ENCODE measurements at regions not wholly inside any gene's neighbourhood (a gene's known extent, or its start where the extent isn't known, plus 50 kb on each side); places are given as distances from the start of the nearest gene placed in this dataset.

DNA sequence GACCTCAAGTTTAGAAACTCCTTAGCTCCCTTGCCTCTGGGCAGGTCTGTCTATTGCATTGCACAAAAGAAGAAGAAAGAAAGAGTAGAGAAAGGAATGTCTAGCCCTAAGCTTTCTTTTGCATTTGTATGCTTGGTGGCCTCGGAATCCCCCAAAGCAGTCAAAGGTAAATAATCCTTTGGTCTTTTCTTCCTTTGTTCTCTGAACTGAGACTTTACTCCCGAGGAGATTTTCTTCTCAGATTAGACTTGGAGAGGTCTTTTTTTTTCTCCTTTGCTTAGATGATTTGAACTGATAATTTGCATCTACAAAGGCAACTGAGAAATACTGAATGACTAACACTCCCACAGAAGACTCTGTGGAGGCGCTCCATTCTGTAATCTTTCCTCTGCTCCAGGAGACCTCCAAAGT, 93.2 kb downstream of the AKR1D1 start:
- intact Hi-C loops (cut with micrococcal nuclease; ENCODE audit: unreplicated experiment) = loop anchor here (10.0 kb wide), 1 partner anchor 375 kb away; no protein-coding TSS in a partner anchor
- in situ Hi-C loops (cut with MboI) = no loop called here
- RAD21 ChIA-PET (ENCODE audit: unreplicated experiment) = no interaction called here
- DNase-seq (ENCODE audit: low read depth, low spot score) = no peak
- POLR2A ChIA-PET = interaction anchor here (0.7 kb wide), 1 partner anchor 296 kb away, joined by 3 read pairs; no protein-coding TSS in a partner anchor
- ATAC-seq = no peak
- H4K20me1 ChIP-seq (ENCODE audit: control insufficient read depth, insufficient read depth) = no peaks in the 10 kb centered on the region
- no peaks in the 10 kb centered on the region for H3K36me3 ChIP-seq (ENCODE audit: control insufficient read depth in 2 of 2, insufficient read depth in 2 of 2, low read length in 1 of 2)
- peaks cover 15% of the 10 kb centered on the region for H3K4me1 ChIP-seq (ENCODE audit: control insufficient read depth, insufficient read depth, low read length)
- FAIRE-seq = no peak
- H3K79me2 ChIP-seq (ENCODE audit: control insufficient read depth, insufficient read depth, low read length) = no peaks in the 10 kb centered on the region
- SMC1A ChIA-PET (ENCODE audit: uncharacterized antibody, unreplicated experiment) = interaction anchor here (0.8 to 1.0 kb wide), 2 partner anchors 15 to 569 kb away, joined by 3 to 9 read pairs; no protein-coding TSS in a partner anchor
- H2AFZ ChIP-seq (ENCODE audit: control insufficient read depth, low read depth, low read length) = no peak overlapping the region
- peaks cover 5% of the 10 kb centered on the region for H3K9me3 ChIP-seq (replicated peaks; ENCODE audit: control insufficient read depth, insufficient read depth, low read length)
- H3K27ac ChIP-seq (ENCODE audit: control insufficient read depth, insufficient read depth) = no peak overlapping the region
- no peak overlapping the region for H3K4me3 ChIP-seq
- H3K27me3 ChIP-seq (replicated peaks in 1 of 2; ENCODE audit: control insufficient read depth in 2 of 2, insufficient read depth in 2 of 2, low read length in 1 of 2) = no peaks in the 10 kb centered on the region
- H3K4me2 ChIP-seq (ENCODE audit: control insufficient read depth, insufficient read depth) = no peak overlapping the region
- BruUV-seq (replicated peaks) = no TSS peak
- WGBS (ENCODE audit: insufficient coverage, insufficient replicate concordance, low lambda C conversion rate, missing lambda C conversion rate) = 16% methylated on average over 3 of the region's 3 CpGs
- CTCF ChIA-PET = interaction anchor here (0.6 to 0.7 kb wide), 2 partner anchors 536 to 570 kb away, joined by 3 to 5 read pairs; no protein-coding TSS in a partner anchor
- TF ChIP-seq BACH1 (IDR thresholded peaks at IDR 0.05; ENCODE audit: borderline replicate concordance) (no peak), SPI1 (IDR thresholded peaks at IDR 0.05; ENCODE audit: borderline replicate concordance, insufficient read depth, low read depth, low read length) (no peak), JUND (IDR thresholded peaks at IDR 0.05; ENCODE audit: low read depth, low read length) (no peak), FOXM1 (IDR thresholded peaks at IDR 0.05; ENCODE audit: low read depth, low read length) (no peak)
- TF ChIP-seq, protein P1, sequence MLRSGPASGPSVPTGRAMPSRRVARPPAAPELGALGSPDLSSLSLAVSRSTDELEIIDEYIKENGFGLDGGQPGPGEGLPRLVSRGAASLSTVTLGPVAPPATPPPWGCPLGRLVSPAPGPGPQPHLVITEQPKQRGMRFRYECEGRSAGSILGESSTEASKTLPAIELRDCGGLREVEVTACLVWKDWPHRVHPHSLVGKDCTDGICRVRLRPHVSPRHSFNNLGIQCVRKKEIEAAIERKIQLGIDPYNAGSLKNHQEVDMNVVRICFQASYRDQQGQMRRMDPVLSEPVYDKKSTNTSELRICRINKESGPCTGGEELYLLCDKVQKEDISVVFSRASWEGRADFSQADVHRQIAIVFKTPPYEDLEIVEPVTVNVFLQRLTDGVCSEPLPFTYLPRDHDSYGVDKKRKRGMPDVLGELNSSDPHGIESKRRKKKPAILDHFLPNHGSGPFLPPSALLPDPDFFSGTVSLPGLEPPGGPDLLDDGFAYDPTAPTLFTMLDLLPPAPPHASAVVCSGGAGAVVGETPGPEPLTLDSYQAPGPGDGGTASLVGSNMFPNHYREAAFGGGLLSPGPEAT (IDR thresholded peaks at IDR 0.05; ENCODE audit: low read depth) = no peak
- H3K9ac ChIP-seq (ENCODE audit: control insufficient read depth, insufficient read depth, low read length) = no peak overlapping the region
